GM12878 (cell line): ENCODE measurements at regions not wholly inside any gene's neighbourhood (a gene's known extent, or its start where the extent isn't known, plus 50 kb on each side); places are given as distances from the start of the nearest gene placed in this dataset.

Experiments
- ATAC-seq: fragments of 200-7000 bp; cut with Tn5 transposase; 3 replicates; pipeline ENCODE4 v1.9.1; 2020; ENCODE audit warnings: mild to moderate bottlenecking, moderate library complexity
- BruUV-seq: library from RNA; stranded (reverse); fragments of 400-500 nt; replicated peaks from 2 replicates; lab custom pipeline; 2021; lab: Mats Ljungman, UMichigan
- CTCF ChIA-PET: fragments of 300-600 bp; sonication (Branson Sonifier 250); formaldehyde crosslinking; extraction: SDS; loops from one replicate; lab custom pipeline; 2021; ENCODE audit warnings: inconsistent platforms; lab: Yijun Ruan, JAX
- POLR2A ChIA-PET: fragments of 350-600 bp; formaldehyde crosslinking; extraction: SDS; loops from one replicate; lab custom pipeline; 2021; ENCODE audit warnings: inconsistent platforms; lab: Charles Lee
- RAD21 ChIA-PET: fragments of 300-600 bp; sonication (Branson Sonifier 250); formaldehyde crosslinking; loops from one replicate; lab custom pipeline; 2023; ENCODE audit warnings: antibody characterized with exemption; ENCODE audit not compliant: unreplicated experiment; lab: Charles Lee
- SMC1A ChIA-PET: fragments of 300-600 bp; sonication (Branson Sonifier 250); formaldehyde crosslinking; loops from one replicate; lab custom pipeline; 2023; ENCODE audit not compliant: unreplicated experiment, uncharacterized antibody; lab: Charles Lee
- DNase-seq: peaks from one replicate; pipeline ENCODE4 v3.0.0-alpha.2; 2011; ENCODE audit warnings: low read depth, low spot score
- FAIRE-seq: peaks from 3 replicates; lab custom pipeline; 2011; peaks lifted over from hg19 to GRCh38; lab: Jason Lieb, UNC
- H2AFZ ChIP-seq: 2 replicates; pipeline ENCODE4 v1.6.0; 2011; ENCODE audit warnings: low read depth, low read length, control low read depth; ENCODE audit not compliant: control insufficient read depth
- H3K27ac ChIP-seq: 2 replicates; pipeline ENCODE4 v1.5.1; 2011; ENCODE audit warnings: control low read depth; ENCODE audit not compliant: control insufficient read depth, insufficient read depth
- H3K27me3 ChIP-seq, 2 experiments: replicated peaks in 1 of 2; 2 replicates each; pipeline versions ENCODE4 v1.6.0 to v1.6.1; 2011; ENCODE audit warnings: low read length in 1 of 2; ENCODE audit not compliant: control insufficient read depth in 2 of 2, insufficient read depth in 2 of 2
- H3K36me3 ChIP-seq, 2 experiments: 2 replicates each; pipeline ENCODE4 v1.5.1; 2011; ENCODE audit warnings: low read length in 1 of 2; ENCODE audit not compliant: control insufficient read depth in 2 of 2, insufficient read depth in 2 of 2
- H3K4me1 ChIP-seq: 2 replicates; pipeline ENCODE4 v1.6.1; 2011; ENCODE audit warnings: mild to moderate bottlenecking, low read length, moderate library complexity, mixed read lengths; ENCODE audit not compliant: control insufficient read depth, insufficient read depth
- H3K4me2 ChIP-seq: 2 replicates; pipeline ENCODE4 v1.6.0; 2011; ENCODE audit warnings: control low read depth; ENCODE audit not compliant: control insufficient read depth, insufficient read depth
- H3K4me3 ChIP-seq: fragments of 200-600 bp; sonication (generic); 2 replicates; pipeline ENCODE4 v1.5.1; 2016
- H3K79me2 ChIP-seq: 2 replicates; pipeline ENCODE4 v1.6.0; 2011; ENCODE audit warnings: low read length; ENCODE audit not compliant: control insufficient read depth, insufficient read depth
- H3K9ac ChIP-seq: 2 replicates; pipeline ENCODE4 v1.8.0; 2011; ENCODE audit warnings: low read length, control low read depth, mixed read lengths; ENCODE audit not compliant: control insufficient read depth, insufficient read depth
- H3K9me3 ChIP-seq: replicated peaks from 3 replicates; pipeline ENCODE4 v1.5.1; 2011; ENCODE audit warnings: mild to moderate bottlenecking, low read length; ENCODE audit not compliant: control insufficient read depth, insufficient read depth
- H4K20me1 ChIP-seq: 2 replicates; pipeline ENCODE4 v1.6.0; 2011; ENCODE audit not compliant: control insufficient read depth, insufficient read depth
- BHLHE40 ChIP-seq, 2 experiments: fragments of 450-650 bp in 1 of 2; IDR thresholded peaks; 2 replicates each; pipeline ENCODE4 v1.6.1; 2011 to 2017; ENCODE audit warnings: low read depth in 2 of 2, borderline replicate concordance in 1 of 2, improper control_type of control experiment in 1 of 2, low read length in 1 of 2, mild to moderate bottlenecking in 1 of 2
- KLF5 ChIP-seq: fragments of 450-650 bp; IDR thresholded peaks from 2 replicates; pipeline ENCODE4 v1.6.1; 2014; ENCODE audit warnings: mild to moderate bottlenecking; ENCODE audit not compliant: partially characterized antibody
- MXI1 ChIP-seq: fragments of 150-350 bp; IDR thresholded peaks from 2 replicates; pipeline ENCODE4 v1.6.1; 2011; ENCODE audit warnings: low read depth, mild to moderate bottlenecking, inconsistent platforms, low read length, improper control_type of control experiment
- NRF1 ChIP-seq: conservative IDR thresholded peaks from 2 replicates; pipeline ENCODE4 v1.6.1; 2011; ENCODE audit warnings: mild to moderate bottlenecking, low read depth, low read length, improper control_type of control experiment
- PAX8 ChIP-seq: fragments of 450-650 bp; IDR thresholded peaks from 2 replicates; pipeline ENCODE4 v1.6.1; 2017; ENCODE audit warnings: mild to moderate bottlenecking, moderate library complexity
- POLR2AphosphoS2 ChIP-seq: IDR thresholded peaks from 2 replicates; pipeline ENCODE4 v1.6.1; 2011; ENCODE audit warnings: low read depth, mild to moderate bottlenecking, low read length, improper control_type of control experiment, moderate library complexity
- RAD21 ChIP-seq: IDR thresholded peaks from 2 replicates; pipeline ENCODE4 v1.6.1; 2011; ENCODE audit warnings: mild to moderate bottlenecking, low read depth, low read length, moderate library complexity; ENCODE audit not compliant: insufficient read depth
- RAD51 ChIP-seq: fragments of 450-650 bp; IDR thresholded peaks from 2 replicates; pipeline ENCODE4 v1.6.1; 2016; ENCODE audit warnings: moderate library complexity, mild to moderate bottlenecking, inconsistent platforms
- SIX5 ChIP-seq: IDR thresholded peaks from 2 replicates; pipeline ENCODE4 v1.6.1; 2011; ENCODE audit warnings: mild to moderate bottlenecking, low read depth, low read length, moderate library complexity; ENCODE audit not compliant: severe bottlenecking
- SMC3 ChIP-seq: IDR thresholded peaks from 2 replicates; pipeline ENCODE4 v1.6.1; 2011; ENCODE audit warnings: low read length, improper control_type of control experiment, borderline replicate concordance
- TAF1 ChIP-seq: IDR thresholded peaks from 2 replicates; pipeline ENCODE4 v1.6.1; 2011; ENCODE audit warnings: mild to moderate bottlenecking, low read depth, low read length, borderline replicate concordance
- TCF3 ChIP-seq: IDR thresholded peaks from 2 replicates; pipeline ENCODE4 v1.6.1; 2012; ENCODE audit warnings: low read depth, mild to moderate bottlenecking, low read length, borderline replicate concordance; ENCODE audit not compliant: insufficient read depth
- ZNF24 ChIP-seq: fragments of 450-650 bp; IDR thresholded peaks from 2 replicates; pipeline ENCODE4 v1.6.1; 2017; ENCODE audit warnings: antibody characterized with exemption, mild to moderate bottlenecking
- WGBS: methylation state at CpG from one replicate; pipeline ENCODE4 v1.1.6; 2016; ENCODE audit warnings: low lambda C conversion rate; ENCODE audit not compliant: insufficient replicate concordance, insufficient coverage; ENCODE audit errors: missing lambda C conversion rate; 5-methylcytosine and 5-hydroxymethylcytosine counted together
- in situ Hi-C: fragments of 300-500 bp; cut with MboI; formaldehyde crosslinking; loops from 9 replicates; pipeline ENCODE4 v1.14.3; 2018; ENCODE audit warnings: mixed read lengths
- intact Hi-C: fragments of 100-400 bp; cut with micrococcal nuclease; formaldehyde crosslinking; loops from one replicate; pipeline ENCODE4 v1.14.2; 2022; ENCODE audit not compliant: unreplicated experiment
- TF ChIP-seq, protein P1 (sequence below): fragments of 450-650 bp; formaldehyde crosslinking; IDR thresholded peaks from 2 replicates; pipeline ENCODE4 v1.4.0; 2020; ENCODE audit warnings: mild to moderate bottlenecking, moderate library complexity
- TF ChIP-seq, protein P2 (sequence below): IDR thresholded peaks from 2 replicates; pipeline ENCODE4 v1.6.1; 2011; ENCODE audit warnings: borderline replicate concordance, low read depth, mild to moderate bottlenecking, moderate library complexity, mixed read lengths, low read length; ENCODE audit not compliant: insufficient read depth; ENCODE audit errors: extremely low read length
- TF ChIP-seq, protein P3 (sequence below): fragments of 150-350 bp; IDR thresholded peaks from 2 replicates; pipeline ENCODE4 v1.6.1; 2016; ENCODE audit warnings: low read depth, low read length

DNA sequence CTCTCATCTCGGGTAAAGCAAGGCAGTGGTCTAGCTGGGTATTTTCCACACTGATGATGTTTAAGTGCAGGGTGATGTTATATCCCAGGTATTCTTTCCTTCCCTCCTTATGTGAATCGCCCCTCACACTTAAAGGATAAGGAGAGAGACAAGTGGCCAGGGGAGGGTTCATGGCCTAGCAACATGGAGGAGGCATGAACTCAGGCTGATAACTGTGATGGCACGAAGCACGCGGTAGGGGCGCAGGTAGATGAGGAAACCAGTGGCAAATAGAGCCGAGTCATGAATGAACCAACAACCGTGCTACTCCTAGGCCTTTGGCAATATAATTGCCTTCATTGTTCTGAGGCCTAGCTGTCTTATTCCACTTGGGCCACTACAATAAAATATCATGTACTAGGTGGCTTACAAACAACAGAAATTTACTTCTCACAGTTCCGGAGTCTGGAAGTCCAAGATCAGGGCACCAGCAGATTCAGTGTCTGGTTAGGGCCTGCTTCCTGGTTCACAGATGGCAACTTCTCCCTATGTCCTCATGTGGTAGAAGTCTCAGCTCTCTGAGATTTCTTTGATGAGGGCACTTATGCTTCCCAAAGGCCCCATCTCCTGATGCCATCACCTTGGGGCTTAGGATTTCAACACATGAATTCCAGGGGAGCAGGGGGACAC, 56.0 kb upstream of the PIK3CG start:
- CTCF ChIA-PET = interaction anchor here (1.4 kb wide), 1 partner anchor 8 kb away, joined by 3 read pairs; no protein-coding TSS in a partner anchor
- no peaks in the 10 kb centered on the region for H4K20me1 ChIP-seq
- intact Hi-C loops = no loop called here
- TF ChIP-seq PAX8 (no peak), POLR2AphosphoS2 (no peak), RAD51 (no peak), SMC3 (no peak), KLF5 (no peak), ZNF24 (no peak), RAD21 (no peak), TCF3 (no peak), NRF1 (no peak), SIX5 (no peak), BHLHE40 (IDR thresholded peaks at IDR 0.05; ENCODE audit: borderline replicate concordance in 1 of 2, low read depth in 2 of 2, low read length in 1 of 2) (no peak), MXI1 (no peak), TAF1 (no peak)
- TF ChIP-seq, protein P1, sequence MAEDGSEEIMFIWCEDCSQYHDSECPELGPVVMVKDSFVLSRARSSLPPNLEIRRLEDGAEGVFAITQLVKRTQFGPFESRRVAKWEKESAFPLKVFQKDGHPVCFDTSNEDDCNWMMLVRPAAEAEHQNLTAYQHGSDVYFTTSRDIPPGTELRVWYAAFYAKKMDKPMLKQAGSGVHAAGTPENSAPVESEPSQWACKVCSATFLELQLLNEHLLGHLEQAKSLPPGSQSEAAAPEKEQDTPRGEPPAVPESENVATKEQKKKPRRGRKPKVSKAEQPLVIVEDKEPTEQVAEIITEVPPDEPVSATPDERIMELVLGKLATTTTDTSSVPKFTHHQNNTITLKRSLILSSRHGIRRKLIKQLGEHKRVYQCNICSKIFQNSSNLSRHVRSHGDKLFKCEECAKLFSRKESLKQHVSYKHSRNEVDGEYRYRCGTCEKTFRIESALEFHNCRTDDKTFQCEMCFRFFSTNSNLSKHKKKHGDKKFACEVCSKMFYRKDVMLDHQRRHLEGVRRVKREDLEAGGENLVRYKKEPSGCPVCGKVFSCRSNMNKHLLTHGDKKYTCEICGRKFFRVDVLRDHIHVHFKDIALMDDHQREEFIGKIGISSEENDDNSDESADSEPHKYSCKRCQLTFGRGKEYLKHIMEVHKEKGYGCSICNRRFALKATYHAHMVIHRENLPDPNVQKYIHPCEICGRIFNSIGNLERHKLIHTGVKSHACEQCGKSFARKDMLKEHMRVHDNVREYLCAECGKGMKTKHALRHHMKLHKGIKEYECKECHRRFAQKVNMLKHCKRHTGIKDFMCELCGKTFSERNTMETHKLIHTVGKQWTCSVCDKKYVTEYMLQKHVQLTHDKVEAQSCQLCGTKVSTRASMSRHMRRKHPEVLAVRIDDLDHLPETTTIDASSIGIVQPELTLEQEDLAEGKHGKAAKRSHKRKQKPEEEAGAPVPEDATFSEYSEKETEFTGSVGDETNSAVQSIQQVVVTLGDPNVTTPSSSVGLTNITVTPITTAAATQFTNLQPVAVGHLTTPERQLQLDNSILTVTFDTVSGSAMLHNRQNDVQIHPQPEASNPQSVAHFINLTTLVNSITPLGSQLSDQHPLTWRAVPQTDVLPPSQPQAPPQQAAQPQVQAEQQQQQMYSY (CRISPR knock-in tag) = no peak
- TF ChIP-seq, protein P2, sequence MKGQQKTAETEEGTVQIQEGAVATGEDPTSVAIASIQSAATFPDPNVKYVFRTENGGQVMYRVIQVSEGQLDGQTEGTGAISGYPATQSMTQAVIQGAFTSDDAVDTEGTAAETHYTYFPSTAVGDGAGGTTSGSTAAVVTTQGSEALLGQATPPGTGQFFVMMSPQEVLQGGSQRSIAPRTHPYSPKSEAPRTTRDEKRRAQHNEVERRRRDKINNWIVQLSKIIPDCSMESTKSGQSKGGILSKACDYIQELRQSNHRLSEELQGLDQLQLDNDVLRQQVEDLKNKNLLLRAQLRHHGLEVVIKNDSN = no peak
- TF ChIP-seq, protein P3, sequence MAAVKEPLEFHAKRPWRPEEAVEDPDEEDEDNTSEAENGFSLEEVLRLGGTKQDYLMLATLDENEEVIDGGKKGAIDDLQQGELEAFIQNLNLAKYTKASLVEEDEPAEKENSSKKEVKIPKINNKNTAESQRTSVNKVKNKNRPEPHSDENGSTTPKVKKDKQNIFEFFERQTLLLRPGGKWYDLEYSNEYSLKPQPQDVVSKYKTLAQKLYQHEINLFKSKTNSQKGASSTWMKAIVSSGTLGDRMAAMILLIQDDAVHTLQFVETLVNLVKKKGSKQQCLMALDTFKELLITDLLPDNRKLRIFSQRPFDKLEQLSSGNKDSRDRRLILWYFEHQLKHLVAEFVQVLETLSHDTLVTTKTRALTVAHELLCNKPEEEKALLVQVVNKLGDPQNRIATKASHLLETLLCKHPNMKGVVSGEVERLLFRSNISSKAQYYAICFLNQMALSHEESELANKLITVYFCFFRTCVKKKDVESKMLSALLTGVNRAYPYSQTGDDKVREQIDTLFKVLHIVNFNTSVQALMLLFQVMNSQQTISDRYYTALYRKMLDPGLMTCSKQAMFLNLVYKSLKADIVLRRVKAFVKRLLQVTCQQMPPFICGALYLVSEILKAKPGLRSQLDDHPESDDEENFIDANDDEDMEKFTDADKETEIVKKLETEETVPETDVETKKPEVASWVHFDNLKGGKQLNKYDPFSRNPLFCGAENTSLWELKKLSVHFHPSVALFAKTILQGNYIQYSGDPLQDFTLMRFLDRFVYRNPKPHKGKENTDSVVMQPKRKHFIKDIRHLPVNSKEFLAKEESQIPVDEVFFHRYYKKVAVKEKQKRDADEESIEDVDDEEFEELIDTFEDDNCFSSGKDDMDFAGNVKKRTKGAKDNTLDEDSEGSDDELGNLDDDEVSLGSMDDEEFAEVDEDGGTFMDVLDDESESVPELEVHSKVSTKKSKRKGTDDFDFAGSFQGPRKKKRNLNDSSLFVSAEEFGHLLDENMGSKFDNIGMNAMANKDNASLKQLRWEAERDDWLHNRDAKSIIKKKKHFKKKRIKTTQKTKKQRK = no peak

More for the DNA sequence above, 56.0 kb upstream of the PIK3CG start:
- Histone ChIP-seq H3K9ac (no peak overlapping the region), H3K4me3 (no peak overlapping the region), H3K4me1 (no peaks in the 10 kb centered on the region), H3K27me3 (no peaks in the 10 kb centered on the region), H3K36me3 (no peaks in the 10 kb centered on the region), H3K9me3 (no peaks in the 10 kb centered on the region), H2AFZ (no peak overlapping the region), H3K27ac (no peak overlapping the region), H3K4me2 (no peak overlapping the region), H3K79me2 (no peaks in the 10 kb centered on the region)
- WGBS = 85% methylated on average over 9 of the region's 9 CpGs
- DNase-seq (no peak), FAIRE-seq (no peak), ATAC-seq (no peak)
- no TSS peak for BruUV-seq
- in situ Hi-C loops = no loop called here
- RAD21 ChIA-PET = interaction anchor here (1.1 kb wide), 1 partner anchor 56 kb away, joined by 3 read pairs; the partner anchor contains the start of gene PIK3CG
- POLR2A ChIA-PET = no interaction called here
- SMC1A ChIA-PET = no interaction called here
